ENCODE measurements at regions not wholly inside any gene's neighbourhood (a gene's known extent, or its start where the extent isn't known, plus 50 kb on each side); places are given as distances from the start of the nearest gene placed in this dataset.

- DNase-seq (ENCODE audit: low read depth), result no peak
- TF ChIP-seq CTCF (IDR thresholded peaks at IDR 0.05; ENCODE audit: insufficient read depth, low read depth, low read length), result no peak
- no peak overlapping the region for H3K4me3 ChIP-seq (ENCODE audit: low read depth, low read length)
Observed at GRCh38 chr11:45087086-45087899, 59.1 kb upstream of the PRDM11 start.

GRCh38 chr11:45087900-45088160 is 58.6 kb upstream of the PRDM11 start:
- H3K4me3 ChIP-seq (ENCODE audit: low read depth, low read length), result no peak overlapping the region
- no peak for TF ChIP-seq CTCF (IDR thresholded peaks at IDR 0.05; ENCODE audit: insufficient read depth, low read depth, low read length)
- no peak for DNase-seq (ENCODE audit: low read depth)

GRCh38 chr11:45089251-45089650 is 57.2 kb upstream of the PRDM11 start:
- peak; percentile 89 for DNase-seq (ENCODE audit: low read depth)
- H3K4me3 ChIP-seq (ENCODE audit: low read depth, low read length), result no peak overlapping the region
- TF ChIP-seq CTCF (IDR thresholded peaks at IDR 0.05; ENCODE audit: insufficient read depth, low read depth, low read length), result no peak

GRCh38 chr11:45089676-45090499 is 56.6 kb upstream of the PRDM11 start:
- peak; percentile 38 for DNase-seq (ENCODE audit: low read depth)
- H3K4me3 ChIP-seq (ENCODE audit: low read depth, low read length), result no peak overlapping the region
- TF ChIP-seq CTCF (IDR thresholded peaks at IDR 0.05; ENCODE audit: insufficient read depth, low read depth, low read length), result peak; percentile 17

- DNase-seq (ENCODE audit: low read depth), result no peak
- TF ChIP-seq CTCF (IDR thresholded peaks at IDR 0.05; ENCODE audit: insufficient read depth, low read depth, low read length), result no peak
- no peak overlapping the region for H3K4me3 ChIP-seq (ENCODE audit: low read depth, low read length)
Observed at GRCh38 chr11:45090607-45091006, 55.8 kb upstream of the PRDM11 start.

GRCh38 chr11:45091563-45092403 is 54.7 kb upstream of the PRDM11 start:
- TF ChIP-seq CTCF (IDR thresholded peaks at IDR 0.05; ENCODE audit: insufficient read depth, low read depth, low read length), result no peak
- peak; percentile 18 for DNase-seq (ENCODE audit: low read depth)
- H3K4me3 ChIP-seq (ENCODE audit: low read depth, low read length), result no peak overlapping the region
